ENCODE measurements at regions not wholly inside any gene's neighbourhood (a gene's known extent, or its start where the extent isn't known, plus 50 kb on each side); places are given as distances from the start of the nearest gene placed in this dataset.

GRCh38 chr16:72560617-72561016 lies 388.7 kb upstream of the PMFBP1 start:
- Mint-ChIP-seq H3K4me3 (ENCODE audit: unreplicated experiment) (no peak overlapping the region), H3K36me3 (ENCODE audit: low read depth, unreplicated experiment) (no peaks in the 10 kb centered on the region), H3K27me3 (ENCODE audit: unreplicated experiment) (no peaks in the 10 kb centered on the region), H3K27ac (ENCODE audit: unreplicated experiment) (no peak overlapping the region), H3K4me1 (ENCODE audit: unreplicated experiment) (no peaks in the 10 kb centered on the region), H3K9me3 (ENCODE audit: unreplicated experiment) (no peaks in the 10 kb centered on the region)
- TF ChIP-seq, protein P1, sequence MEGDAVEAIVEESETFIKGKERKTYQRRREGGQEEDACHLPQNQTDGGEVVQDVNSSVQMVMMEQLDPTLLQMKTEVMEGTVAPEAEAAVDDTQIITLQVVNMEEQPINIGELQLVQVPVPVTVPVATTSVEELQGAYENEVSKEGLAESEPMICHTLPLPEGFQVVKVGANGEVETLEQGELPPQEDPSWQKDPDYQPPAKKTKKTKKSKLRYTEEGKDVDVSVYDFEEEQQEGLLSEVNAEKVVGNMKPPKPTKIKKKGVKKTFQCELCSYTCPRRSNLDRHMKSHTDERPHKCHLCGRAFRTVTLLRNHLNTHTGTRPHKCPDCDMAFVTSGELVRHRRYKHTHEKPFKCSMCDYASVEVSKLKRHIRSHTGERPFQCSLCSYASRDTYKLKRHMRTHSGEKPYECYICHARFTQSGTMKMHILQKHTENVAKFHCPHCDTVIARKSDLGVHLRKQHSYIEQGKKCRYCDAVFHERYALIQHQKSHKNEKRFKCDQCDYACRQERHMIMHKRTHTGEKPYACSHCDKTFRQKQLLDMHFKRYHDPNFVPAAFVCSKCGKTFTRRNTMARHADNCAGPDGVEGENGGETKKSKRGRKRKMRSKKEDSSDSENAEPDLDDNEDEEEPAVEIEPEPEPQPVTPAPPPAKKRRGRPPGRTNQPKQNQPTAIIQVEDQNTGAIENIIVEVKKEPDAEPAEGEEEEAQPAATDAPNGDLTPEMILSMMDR (IDR thresholded peaks at IDR 0.05; ENCODE audit: unreplicated experiment) = no peak
- DNase-seq (ENCODE audit: low spot score) = no peak

DNA sequence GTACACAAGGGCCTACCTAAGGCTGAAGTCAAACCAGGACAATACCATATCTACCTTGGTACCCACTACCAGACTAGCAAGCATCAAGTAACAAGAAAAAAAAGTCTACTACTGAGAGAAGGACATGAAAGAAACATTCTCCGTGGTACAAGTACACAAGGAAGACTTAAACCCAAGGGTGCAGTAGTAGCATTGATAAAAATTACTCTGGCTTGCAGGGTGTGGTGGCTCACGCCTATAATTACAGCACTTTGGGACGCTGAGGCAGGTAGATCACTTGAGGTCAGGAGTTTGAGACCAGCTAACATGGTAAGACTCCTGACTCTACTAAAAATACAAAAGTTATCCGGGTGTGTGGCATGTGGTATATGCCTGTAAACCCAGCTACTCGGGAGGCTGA lies 386.5 kb upstream of the PMFBP1 start:
- DNase-seq (ENCODE audit: low spot score) = no peak
- Mint-ChIP-seq H3K4me1 (ENCODE audit: unreplicated experiment) (no peaks in the 10 kb centered on the region), H3K27me3 (ENCODE audit: unreplicated experiment) (no peaks in the 10 kb centered on the region), H3K36me3 (ENCODE audit: low read depth, unreplicated experiment) (no peaks in the 10 kb centered on the region), H3K9me3 (ENCODE audit: unreplicated experiment) (no peaks in the 10 kb centered on the region), H3K4me3 (ENCODE audit: unreplicated experiment) (no peak overlapping the region), H3K27ac (ENCODE audit: unreplicated experiment) (no peak overlapping the region)
- TF ChIP-seq, protein P1 (IDR thresholded peaks at IDR 0.05; ENCODE audit: unreplicated experiment) = no peak

- Mint-ChIP-seq H3K27me3 (ENCODE audit: unreplicated experiment) (no peaks in the 10 kb centered on the region), H3K27ac (ENCODE audit: unreplicated experiment) (no peak overlapping the region), H3K4me3 (ENCODE audit: unreplicated experiment) (no peak overlapping the region), H3K36me3 (ENCODE audit: low read depth, unreplicated experiment) (no peaks in the 10 kb centered on the region), H3K9me3 (ENCODE audit: unreplicated experiment) (no peaks in the 10 kb centered on the region), H3K4me1 (ENCODE audit: unreplicated experiment) (no peaks in the 10 kb centered on the region)
- DNase-seq (ENCODE audit: low spot score) = no peak
- TF ChIP-seq, protein P1 (IDR thresholded peaks at IDR 0.05; ENCODE audit: unreplicated experiment) = no peak
These were observed 383.0 kb upstream of the PMFBP1 start for GRCh38 chr16:72554935-72555334.

DNA sequence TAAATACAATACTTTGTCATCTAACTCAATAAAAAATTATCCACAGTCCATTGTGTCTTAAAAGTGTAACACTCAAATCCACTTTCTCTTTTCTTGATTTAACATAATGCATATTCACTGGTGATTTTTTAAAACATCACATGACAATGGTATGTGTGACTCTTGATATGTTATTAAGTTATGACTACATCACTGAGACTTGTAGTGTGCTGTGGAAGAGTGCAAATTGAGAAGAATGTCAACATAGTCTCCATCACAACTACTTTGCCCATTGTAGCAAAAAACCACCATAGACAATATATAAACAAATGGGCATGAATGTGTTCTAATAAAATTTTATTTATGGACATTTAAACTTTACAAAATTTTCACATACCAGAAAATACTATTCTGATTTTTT lies 380.7 kb upstream of the PMFBP1 start:
- Mint-ChIP-seq H3K36me3 (ENCODE audit: low read depth, unreplicated experiment) (no peaks in the 10 kb centered on the region), H3K4me1 (ENCODE audit: unreplicated experiment) (no peaks in the 10 kb centered on the region), H3K27ac (ENCODE audit: unreplicated experiment) (no peak overlapping the region), H3K9me3 (ENCODE audit: unreplicated experiment) (peaks cover 4% of the 10 kb centered on the region), H3K27me3 (ENCODE audit: unreplicated experiment) (no peaks in the 10 kb centered on the region), H3K4me3 (ENCODE audit: unreplicated experiment) (no peak overlapping the region)
- no peak for DNase-seq (ENCODE audit: low spot score)
- TF ChIP-seq, protein P1 (IDR thresholded peaks at IDR 0.05; ENCODE audit: unreplicated experiment) = no peak

- no peak for DNase-seq (ENCODE audit: low spot score)
- TF ChIP-seq, protein P1 (IDR thresholded peaks at IDR 0.05; ENCODE audit: unreplicated experiment) = no peak
- peaks cover 4% of the 10 kb centered on the region for H3K9me3 Mint-ChIP-seq (ENCODE audit: unreplicated experiment)
- no peaks in the 10 kb centered on the region for H3K4me1 Mint-ChIP-seq (ENCODE audit: unreplicated experiment)
- no peak overlapping the region for H3K27ac Mint-ChIP-seq (ENCODE audit: unreplicated experiment)
- no peaks in the 10 kb centered on the region for H3K27me3 Mint-ChIP-seq (ENCODE audit: unreplicated experiment)
- H3K4me3 Mint-ChIP-seq (ENCODE audit: unreplicated experiment) = no peak overlapping the region
- no peaks in the 10 kb centered on the region for H3K36me3 Mint-ChIP-seq (ENCODE audit: low read depth, unreplicated experiment)
These were observed 379.7 kb upstream of the PMFBP1 start for GRCh38 chr16:72551649-72552048.

Data from endothelial cell (in vitro differentiated cells).